WI38 (cell line): ENCODE measurements at regions not wholly inside any gene's neighbourhood (a gene's known extent, or its start where the extent isn't known, plus 50 kb on each side); places are given as distances from the start of the nearest gene placed in this dataset.
A peak's percentile ranks its signal among the peaks of the same experiment; 100 is the strongest.

Experiments used
- H3K4me3 ChIP-seq: 2 replicates; pipeline ENCODE4 v1.5.1; 2011; ENCODE audit warnings: low read depth, mild to moderate bottlenecking, control low read depth, low read length
- CTCF ChIP-seq: IDR thresholded peaks from 2 replicates; pipeline ENCODE4 v1.5.1; 2012; ENCODE audit warnings: low read depth, mild to moderate bottlenecking, control low read depth, low read length

GRCh38 chr16:85235991-85236817 is 123.9 kb upstream of the CIBAR2 start:
- H3K4me3 ChIP-seq: peak overlapping the region; percentile 50
- TF ChIP-seq CTCF: no peak

- H3K4me3 ChIP-seq: no peak overlapping the region
- TF ChIP-seq CTCF: no peak
Measured at GRCh38 chr16:85236818-85237150, 124.5 kb upstream of the CIBAR2 start.

- no peak overlapping the region for H3K4me3 ChIP-seq
- no peak for TF ChIP-seq CTCF
Measured at GRCh38 chr16:85237817-85238216, 125.5 kb upstream of the CIBAR2 start.

- no peak for TF ChIP-seq CTCF
- H3K4me3 ChIP-seq: no peak overlapping the region
Measured at GRCh38 chr16:85238233-85238647, 126.0 kb upstream of the CIBAR2 start.

GRCh38 chr16:85239239-85239638 is 127.0 kb upstream of the CIBAR2 start:
- no peak for TF ChIP-seq CTCF
- no peak overlapping the region for H3K4me3 ChIP-seq

- no peak overlapping the region for H3K4me3 ChIP-seq
- TF ChIP-seq CTCF: no peak
Measured at GRCh38 chr16:85239871-85240270, 127.6 kb upstream of the CIBAR2 start.

GRCh38 chr16:85240982-85241924 is 129.0 kb upstream of the CIBAR2 start:
- TF ChIP-seq CTCF: no peak
- H3K4me3 ChIP-seq: no peak overlapping the region
